HEK293 (cell line): ENCODE measurements at regions not wholly inside any gene's neighbourhood (a gene's known extent, or its start where the extent isn't known, plus 50 kb on each side); places are given as distances from the start of the nearest gene placed in this dataset.

ENCODE experiments used
- CTCF ChIA-PET: fragments of 350-600 bp; formaldehyde crosslinking; extraction: SDS; loops from one replicate; lab custom pipeline; 2021; ENCODE audit warnings: antibody characterized with exemption; lab: Yijun Ruan, JAX
- POLR2A ChIA-PET: fragments of 300-600 bp; formaldehyde crosslinking; extraction: SDS; loops from one replicate; lab custom pipeline; 2020; ENCODE audit warnings: antibody characterized with exemption, inconsistent platforms; lab: Yijun Ruan, JAX
- H3K27ac ChIP-seq: fragments of 200-500 bp; sonication (Bioruptor generic); 2 replicates; pipeline ENCODE4 v1.5.1; 2014; ENCODE audit warnings: low read depth, low read length, control low read depth, inconsistent platforms; ENCODE audit errors: extremely low read depth
- H3K36me3 ChIP-seq, 2 experiments: fragments of 200-500 bp in 1 of 2; sonication (Bioruptor generic) in 1 of 2; 1 replicate in 1 of 2; 2 replicates in 1 of 2; pipeline ENCODE4 v1.5.1; 2014 to 2017; ENCODE audit warnings: inconsistent platforms in 2 of 2, low read length in 2 of 2; ENCODE audit not compliant: control insufficient read depth in 2 of 2, insufficient read depth in 1 of 2
- H3K4me1 ChIP-seq: fragments of 200-500 bp; sonication (Bioruptor generic); 2 replicates; pipeline ENCODE4 v1.5.1; 2014; ENCODE audit warnings: mild to moderate bottlenecking, low read length, inconsistent platforms; ENCODE audit not compliant: control insufficient read depth, insufficient read depth
- H3K4me3 ChIP-seq: 2 replicates; pipeline ENCODE4 v1.5.1; 2011; ENCODE audit warnings: low read depth, mild to moderate bottlenecking, control low read depth, low read length, moderate library complexity
- H3K9me3 ChIP-seq: fragments of 200-500 bp; sonication (Bioruptor generic); 2 replicates; pipeline ENCODE4 v1.5.1; 2014; ENCODE audit warnings: low read depth, low read length, inconsistent platforms; ENCODE audit not compliant: control insufficient read depth, insufficient read depth
- EGR2 ChIP-seq: fragments of 450-650 bp; formaldehyde crosslinking; IDR thresholded peaks from 2 replicates; pipeline ENCODE4 v1.5.1; 2016; ENCODE audit warnings: low read depth, missing biosample characterization, missing genetic modification characterization
- SCRT2 ChIP-seq: fragments of 450-650 bp; formaldehyde crosslinking; IDR thresholded peaks from 2 replicates; pipeline ENCODE4 v1.5.1; 2016; ENCODE audit warnings: missing biosample characterization, missing genetic modification characterization
- ZNF112 ChIP-seq: fragments of 450-650 bp; formaldehyde crosslinking; IDR thresholded peaks from 2 replicates; pipeline ENCODE4 v1.5.0; 2017; ENCODE audit warnings: missing biosample characterization, missing genetic modification characterization
- ZNF473 ChIP-seq: fragments of 450-650 bp; formaldehyde crosslinking; IDR thresholded peaks from 2 replicates; pipeline ENCODE4 v1.5.1; 2017; ENCODE audit warnings: missing biosample characterization, missing genetic modification characterization
- ZNF48 ChIP-seq: fragments of 450-650 bp; formaldehyde crosslinking; IDR thresholded peaks from 2 replicates; pipeline ENCODE4 v1.5.1; 2016; ENCODE audit warnings: missing biosample characterization, missing genetic modification characterization
- ZNF521 ChIP-seq: fragments of 450-650 bp; formaldehyde crosslinking; IDR thresholded peaks from 2 replicates; pipeline ENCODE4 v1.5.1; 2017; ENCODE audit warnings: missing biosample characterization, mild to moderate bottlenecking, missing genetic modification characterization
- ZNF558 ChIP-seq: fragments of 450-650 bp; formaldehyde crosslinking; IDR thresholded peaks from 2 replicates; pipeline ENCODE4 v1.5.1; 2016; ENCODE audit warnings: missing biosample characterization, missing genetic modification characterization
- ZNF585B ChIP-seq: fragments of 450-650 bp; formaldehyde crosslinking; IDR thresholded peaks from 2 replicates; pipeline ENCODE4 v1.5.1; 2016; ENCODE audit warnings: missing biosample characterization, missing genetic modification characterization
- ZNF596 ChIP-seq: fragments of 450-650 bp; IDR thresholded peaks from 2 replicates; pipeline ENCODE4 v1.5.0; 2018; ENCODE audit warnings: missing biosample characterization, mild to moderate bottlenecking, missing genetic modification characterization, moderate library complexity
- ZNF626 ChIP-seq: fragments of 450-650 bp; sonication (Bioruptor Pico); formaldehyde crosslinking; IDR thresholded peaks from 2 replicates; pipeline ENCODE4 v1.5.1; 2018; ENCODE audit warnings: missing biosample characterization, missing genetic modification characterization, inconsistent platforms
- ZNF660 ChIP-seq: fragments of 450-650 bp; IDR thresholded peaks from 2 replicates; pipeline ENCODE4 v1.5.1; 2018; ENCODE audit warnings: missing biosample characterization, mild to moderate bottlenecking, missing genetic modification characterization
- ZNF747 ChIP-seq: fragments of 450-650 bp; formaldehyde crosslinking; IDR thresholded peaks from 2 replicates; pipeline ENCODE4 v1.5.1; 2016; ENCODE audit warnings: missing biosample characterization, missing genetic modification characterization
- ZNF777 ChIP-seq: fragments of 450-650 bp; formaldehyde crosslinking; IDR thresholded peaks from 2 replicates; pipeline ENCODE4 v1.5.1; 2017; ENCODE audit warnings: missing biosample characterization, missing genetic modification characterization, borderline replicate concordance
- TF ChIP-seq, protein P1 (sequence below): fragments of 450-650 bp; formaldehyde crosslinking; conservative IDR thresholded peaks from 2 replicates; pipeline ENCODE4 v1.5.1; 2016; ENCODE audit warnings: low read depth, missing biosample characterization, missing genetic modification characterization
- TF ChIP-seq, protein P2 (sequence below): fragments of 450-650 bp; formaldehyde crosslinking; IDR thresholded peaks from 2 replicates; pipeline ENCODE4 v1.5.1; 2016; ENCODE audit warnings: missing biosample characterization, missing genetic modification characterization
- TF ChIP-seq, protein P3 (sequence below): fragments of 450-650 bp; formaldehyde crosslinking; IDR thresholded peaks from 2 replicates; pipeline ENCODE4 v1.5.1; 2016; ENCODE audit warnings: missing biosample characterization, missing genetic modification characterization
- TF ChIP-seq, protein P4 (sequence below): fragments of 450-650 bp; formaldehyde crosslinking; IDR thresholded peaks from 2 replicates; pipeline ENCODE4 v1.5.1; 2016; ENCODE audit warnings: missing biosample characterization, missing genetic modification characterization, low read depth

DNA sequence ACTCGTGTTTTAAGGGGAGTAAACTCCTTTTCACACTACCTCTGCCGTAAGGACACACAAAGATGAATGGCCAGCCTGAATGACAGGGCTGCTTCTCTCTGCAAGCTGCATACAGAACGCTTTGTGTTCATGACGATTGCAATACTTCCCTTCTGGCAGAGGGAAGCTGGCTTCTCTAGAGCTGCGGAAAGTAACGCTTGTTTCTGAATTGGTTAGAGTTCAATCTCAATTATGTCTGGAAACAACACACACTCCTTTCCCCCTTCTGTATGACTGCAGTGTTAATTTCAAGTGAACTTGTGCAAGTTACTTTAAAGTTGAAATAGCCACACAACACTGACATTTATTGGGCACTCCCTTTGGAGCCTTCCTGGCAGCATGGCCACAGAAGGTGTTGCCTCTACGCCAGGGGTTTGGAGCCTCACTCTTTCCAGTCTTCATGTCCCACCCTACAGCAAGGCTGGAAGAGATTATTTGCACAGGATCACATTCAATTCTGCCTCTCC, 242.6 kb downstream of the NDFIP2 start:
- Histone ChIP-seq H3K4me3 (no peak overlapping the region), H3K36me3 (no peaks in the 10 kb centered on the region), H3K27ac (no peak overlapping the region), H3K9me3 (no peaks in the 10 kb centered on the region), H3K4me1 (no peaks in the 10 kb centered on the region)
- no peak for TF ChIP-seq ZNF112
- no peak for TF ChIP-seq ZNF521 (tag by site-specific recombination)
- no peak for TF ChIP-seq ZNF626 (tag by site-specific recombination)
- no peak for TF ChIP-seq ZNF473 (tag by site-specific recombination)
- TF ChIP-seq ZNF585B (tag by site-specific recombination) = no peak
- TF ChIP-seq ZNF558 (tag by site-specific recombination) = no peak
- TF ChIP-seq, protein P1, sequence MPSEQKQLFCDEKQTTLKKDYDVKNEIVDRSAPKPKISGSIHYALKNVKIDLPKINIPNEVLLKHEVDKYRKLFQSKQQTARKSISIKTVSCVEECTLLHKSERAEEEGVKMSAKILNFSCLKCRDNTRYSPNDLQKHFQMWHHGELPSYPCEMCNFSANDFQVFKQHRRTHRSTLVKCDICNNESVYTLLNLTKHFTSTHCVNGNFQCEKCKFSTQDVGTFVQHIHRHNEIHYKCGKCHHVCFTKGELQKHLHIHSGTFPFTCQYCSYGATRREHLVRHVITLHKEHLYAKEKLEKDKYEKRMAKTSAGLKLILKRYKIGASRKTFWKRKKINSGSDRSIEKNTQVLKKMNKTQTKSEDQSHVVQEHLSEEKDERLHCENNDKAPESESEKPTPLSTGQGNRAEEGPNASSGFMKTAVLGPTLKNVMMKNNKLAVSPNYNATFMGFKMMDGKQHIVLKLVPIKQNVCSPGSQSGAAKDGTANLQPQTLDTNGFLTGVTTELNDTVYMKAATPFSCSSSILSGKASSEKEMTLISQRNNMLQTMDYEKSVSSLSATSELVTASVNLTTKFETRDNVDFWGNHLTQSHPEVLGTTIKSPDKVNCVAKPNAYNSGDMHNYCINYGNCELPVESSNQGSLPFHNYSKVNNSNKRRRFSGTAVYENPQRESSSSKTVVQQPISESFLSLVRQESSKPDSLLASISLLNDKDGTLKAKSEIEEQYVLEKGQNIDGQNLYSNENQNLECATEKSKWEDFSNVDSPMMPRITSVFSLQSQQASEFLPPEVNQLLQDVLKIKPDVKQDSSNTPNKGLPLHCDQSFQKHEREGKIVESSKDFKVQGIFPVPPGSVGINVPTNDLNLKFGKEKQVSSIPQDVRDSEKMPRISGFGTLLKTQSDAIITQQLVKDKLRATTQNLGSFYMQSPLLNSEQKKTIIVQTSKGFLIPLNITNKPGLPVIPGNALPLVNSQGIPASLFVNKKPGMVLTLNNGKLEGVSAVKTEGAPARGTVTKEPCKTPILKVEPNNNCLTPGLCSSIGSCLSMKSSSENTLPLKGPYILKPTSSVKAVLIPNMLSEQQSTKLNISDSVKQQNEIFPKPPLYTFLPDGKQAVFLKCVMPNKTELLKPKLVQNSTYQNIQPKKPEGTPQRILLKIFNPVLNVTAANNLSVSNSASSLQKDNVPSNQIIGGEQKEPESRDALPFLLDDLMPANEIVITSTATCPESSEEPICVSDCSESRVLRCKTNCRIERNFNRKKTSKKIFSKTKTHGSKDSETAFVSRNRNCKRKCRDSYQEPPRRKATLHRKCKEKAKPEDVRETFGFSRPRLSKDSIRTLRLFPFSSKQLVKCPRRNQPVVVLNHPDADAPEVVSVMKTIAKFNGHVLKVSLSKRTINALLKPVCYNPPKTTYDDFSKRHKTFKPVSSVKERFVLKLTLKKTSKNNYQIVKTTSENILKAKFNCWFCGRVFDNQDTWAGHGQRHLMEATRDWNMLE = no peak
- TF ChIP-seq, protein P2, sequence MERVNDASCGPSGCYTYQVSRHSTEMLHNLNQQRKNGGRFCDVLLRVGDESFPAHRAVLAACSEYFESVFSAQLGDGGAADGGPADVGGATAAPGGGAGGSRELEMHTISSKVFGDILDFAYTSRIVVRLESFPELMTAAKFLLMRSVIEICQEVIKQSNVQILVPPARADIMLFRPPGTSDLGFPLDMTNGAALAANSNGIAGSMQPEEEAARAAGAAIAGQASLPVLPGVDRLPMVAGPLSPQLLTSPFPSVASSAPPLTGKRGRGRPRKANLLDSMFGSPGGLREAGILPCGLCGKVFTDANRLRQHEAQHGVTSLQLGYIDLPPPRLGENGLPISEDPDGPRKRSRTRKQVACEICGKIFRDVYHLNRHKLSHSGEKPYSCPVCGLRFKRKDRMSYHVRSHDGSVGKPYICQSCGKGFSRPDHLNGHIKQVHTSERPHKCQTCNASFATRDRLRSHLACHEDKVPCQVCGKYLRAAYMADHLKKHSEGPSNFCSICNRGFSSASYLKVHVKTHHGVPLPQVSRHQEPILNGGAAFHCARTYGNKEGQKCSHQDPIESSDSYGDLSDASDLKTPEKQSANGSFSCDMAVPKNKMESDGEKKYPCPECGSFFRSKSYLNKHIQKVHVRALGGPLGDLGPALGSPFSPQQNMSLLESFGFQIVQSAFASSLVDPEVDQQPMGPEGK (tag by site-specific recombination) = no peak
- TF ChIP-seq ZNF660 = no peak
- no peak for TF ChIP-seq SCRT2 (tag by site-specific recombination)
- TF ChIP-seq ZNF747 (tag by site-specific recombination) = no peak
- no peak for TF ChIP-seq ZNF48 (tag by site-specific recombination)
- no peak for TF ChIP-seq EGR2 (tag by site-specific recombination)
- no peak for TF ChIP-seq ZNF596 (tag by site-specific recombination)
- no peak for TF ChIP-seq ZNF777 (tag by site-specific recombination)
- TF ChIP-seq, protein P3, sequence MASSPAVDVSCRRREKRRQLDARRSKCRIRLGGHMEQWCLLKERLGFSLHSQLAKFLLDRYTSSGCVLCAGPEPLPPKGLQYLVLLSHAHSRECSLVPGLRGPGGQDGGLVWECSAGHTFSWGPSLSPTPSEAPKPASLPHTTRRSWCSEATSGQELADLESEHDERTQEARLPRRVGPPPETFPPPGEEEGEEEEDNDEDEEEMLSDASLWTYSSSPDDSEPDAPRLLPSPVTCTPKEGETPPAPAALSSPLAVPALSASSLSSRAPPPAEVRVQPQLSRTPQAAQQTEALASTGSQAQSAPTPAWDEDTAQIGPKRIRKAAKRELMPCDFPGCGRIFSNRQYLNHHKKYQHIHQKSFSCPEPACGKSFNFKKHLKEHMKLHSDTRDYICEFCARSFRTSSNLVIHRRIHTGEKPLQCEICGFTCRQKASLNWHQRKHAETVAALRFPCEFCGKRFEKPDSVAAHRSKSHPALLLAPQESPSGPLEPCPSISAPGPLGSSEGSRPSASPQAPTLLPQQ (tag by site-specific recombination) = no peak
- TF ChIP-seq, protein P4, sequence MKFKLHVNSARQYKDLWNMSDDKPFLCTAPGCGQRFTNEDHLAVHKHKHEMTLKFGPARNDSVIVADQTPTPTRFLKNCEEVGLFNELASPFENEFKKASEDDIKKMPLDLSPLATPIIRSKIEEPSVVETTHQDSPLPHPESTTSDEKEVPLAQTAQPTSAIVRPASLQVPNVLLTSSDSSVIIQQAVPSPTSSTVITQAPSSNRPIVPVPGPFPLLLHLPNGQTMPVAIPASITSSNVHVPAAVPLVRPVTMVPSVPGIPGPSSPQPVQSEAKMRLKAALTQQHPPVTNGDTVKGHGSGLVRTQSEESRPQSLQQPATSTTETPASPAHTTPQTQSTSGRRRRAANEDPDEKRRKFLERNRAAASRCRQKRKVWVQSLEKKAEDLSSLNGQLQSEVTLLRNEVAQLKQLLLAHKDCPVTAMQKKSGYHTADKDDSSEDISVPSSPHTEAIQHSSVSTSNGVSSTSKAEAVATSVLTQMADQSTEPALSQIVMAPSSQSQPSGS (tag by site-specific recombination) = no peak
- POLR2A ChIA-PET = no interaction called here
- CTCF ChIA-PET = interaction anchor here (0.6 to 1.1 kb wide), 3 partner anchors 45 to 275 kb away, joined by 3 to 4 read pairs (median 3); no protein-coding TSS in a partner anchor
